Lower lobe of right lung (tissue), 2 donors: ENCODE measurements at regions not wholly inside any gene's neighbourhood (a gene's known extent, or its start where the extent isn't known, plus 50 kb on each side); places are given as distances from the start of the nearest gene placed in this dataset.

ENCODE experiments used
- ATAC-seq, 2 donors: fragments of 200-7000 bp; cut with Tn5 transposase; one replicate each; pipeline ENCODE4 v1.9.1; 2020 to 2022; ENCODE audit warnings: mild to moderate bottlenecking in 2 of 2, moderate library complexity in 2 of 2
- DNase-seq: peaks from one replicate; pipeline ENCODE4 v3.0.0-alpha.2; 2020
- H3K27ac ChIP-seq: fragments of 200-600 bp; one replicate; pipeline ENCODE4 v1.8.0; 2022
- H3K27me3 ChIP-seq: fragments of 200-600 bp; one replicate; pipeline ENCODE4 v1.8.0; 2022; ENCODE audit warnings: low read depth
- H3K36me3 ChIP-seq: fragments of 200-600 bp; one replicate; pipeline ENCODE4 v1.8.0; 2022; ENCODE audit warnings: mild to moderate bottlenecking
- H3K4me1 ChIP-seq: fragments of 200-600 bp; one replicate; pipeline ENCODE4 v1.8.0; 2022
- H3K4me3 ChIP-seq: fragments of 200-600 bp; one replicate; pipeline ENCODE4 v1.8.0; 2022; ENCODE audit warnings: mild to moderate bottlenecking
- H3K9me3 ChIP-seq: fragments of 200-600 bp; one replicate; pipeline ENCODE4 v1.8.0; 2022
- intact Hi-C: fragments of 100-400 bp; cut with DNase I; formaldehyde crosslinking; loops from one replicate; pipeline ENCODE4 v1.11.0; 2022
- TF ChIP-seq, protein P1 (sequence below): fragments of 200-600 bp; IDR thresholded peaks from one replicate; pipeline ENCODE4 v1.8.0; 2022; ENCODE audit warnings: antibody characterized with exemption, mild to moderate bottlenecking
- donor health status: DM: no; HTN: yes; CAD: no; lungs with severe emphysema.

DNA sequence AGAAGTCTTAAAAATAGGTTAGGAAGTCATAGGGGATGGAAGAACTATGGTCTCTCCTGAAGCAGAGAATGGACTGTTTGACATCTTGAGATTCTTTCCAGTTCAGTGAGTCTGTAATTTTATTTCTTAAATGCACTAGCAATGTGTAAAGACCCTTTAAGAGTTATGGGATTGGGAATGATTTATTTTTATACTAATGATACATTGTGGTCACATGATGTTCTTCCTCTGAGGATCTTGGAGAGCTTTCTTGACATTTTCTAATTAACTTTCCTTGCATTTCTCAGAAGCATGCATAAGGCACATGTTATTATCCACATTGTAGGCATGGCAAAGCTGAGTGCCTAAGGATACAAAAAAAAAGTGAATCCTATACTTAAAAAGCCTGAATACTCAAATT, 507.6 kb upstream of the NRSN1 start:
- ATAC-seq (no peak), DNase-seq (no peak)
- no peak overlapping the region for H3K4me3 ChIP-seq
- no peaks in the 10 kb centered on the region for H3K4me1 ChIP-seq
- H3K27ac ChIP-seq: no peak overlapping the region
- H3K9me3 ChIP-seq: no peaks in the 10 kb centered on the region
- H3K27me3 ChIP-seq: no peaks in the 10 kb centered on the region
- intact Hi-C loops: no loop called here
- H3K36me3 ChIP-seq: no peaks in the 10 kb centered on the region
- TF ChIP-seq, protein P1, sequence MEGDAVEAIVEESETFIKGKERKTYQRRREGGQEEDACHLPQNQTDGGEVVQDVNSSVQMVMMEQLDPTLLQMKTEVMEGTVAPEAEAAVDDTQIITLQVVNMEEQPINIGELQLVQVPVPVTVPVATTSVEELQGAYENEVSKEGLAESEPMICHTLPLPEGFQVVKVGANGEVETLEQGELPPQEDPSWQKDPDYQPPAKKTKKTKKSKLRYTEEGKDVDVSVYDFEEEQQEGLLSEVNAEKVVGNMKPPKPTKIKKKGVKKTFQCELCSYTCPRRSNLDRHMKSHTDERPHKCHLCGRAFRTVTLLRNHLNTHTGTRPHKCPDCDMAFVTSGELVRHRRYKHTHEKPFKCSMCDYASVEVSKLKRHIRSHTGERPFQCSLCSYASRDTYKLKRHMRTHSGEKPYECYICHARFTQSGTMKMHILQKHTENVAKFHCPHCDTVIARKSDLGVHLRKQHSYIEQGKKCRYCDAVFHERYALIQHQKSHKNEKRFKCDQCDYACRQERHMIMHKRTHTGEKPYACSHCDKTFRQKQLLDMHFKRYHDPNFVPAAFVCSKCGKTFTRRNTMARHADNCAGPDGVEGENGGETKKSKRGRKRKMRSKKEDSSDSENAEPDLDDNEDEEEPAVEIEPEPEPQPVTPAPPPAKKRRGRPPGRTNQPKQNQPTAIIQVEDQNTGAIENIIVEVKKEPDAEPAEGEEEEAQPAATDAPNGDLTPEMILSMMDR: no peak

DNA sequence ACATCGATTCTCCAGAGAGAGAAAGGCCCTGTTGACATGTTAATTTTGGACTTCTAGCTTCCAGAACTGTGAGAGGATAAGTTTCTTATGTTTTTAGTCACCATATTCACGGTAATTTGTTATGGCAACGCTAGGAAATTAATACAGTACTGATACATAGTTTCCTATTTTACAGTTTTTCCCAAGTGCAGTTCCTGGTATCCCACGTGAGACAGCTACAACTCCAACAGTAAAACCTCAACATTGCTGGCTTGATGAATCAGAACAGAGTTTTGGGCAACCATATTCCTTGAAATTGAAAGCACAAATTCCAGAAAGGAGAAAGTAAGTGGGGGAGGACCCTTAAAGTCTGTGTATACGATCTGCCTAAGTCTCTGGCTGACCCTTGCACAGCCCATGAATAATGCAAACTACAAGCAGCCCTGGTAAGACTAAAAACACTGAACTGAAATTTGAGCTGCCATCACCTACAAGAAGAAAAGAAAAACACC, 505.1 kb upstream of the NRSN1 start:
- H3K4me3 ChIP-seq: no peak overlapping the region
- DNase-seq (no peak), ATAC-seq (no peak)
- intact Hi-C loops: no loop called here
- H3K27ac ChIP-seq: no peak overlapping the region
- TF ChIP-seq, protein P1: no peak
- no peaks in the 10 kb centered on the region for H3K27me3 ChIP-seq
- no peaks in the 10 kb centered on the region for H3K36me3 ChIP-seq
- H3K4me1 ChIP-seq: no peaks in the 10 kb centered on the region
- no peaks in the 10 kb centered on the region for H3K9me3 ChIP-seq

DNA sequence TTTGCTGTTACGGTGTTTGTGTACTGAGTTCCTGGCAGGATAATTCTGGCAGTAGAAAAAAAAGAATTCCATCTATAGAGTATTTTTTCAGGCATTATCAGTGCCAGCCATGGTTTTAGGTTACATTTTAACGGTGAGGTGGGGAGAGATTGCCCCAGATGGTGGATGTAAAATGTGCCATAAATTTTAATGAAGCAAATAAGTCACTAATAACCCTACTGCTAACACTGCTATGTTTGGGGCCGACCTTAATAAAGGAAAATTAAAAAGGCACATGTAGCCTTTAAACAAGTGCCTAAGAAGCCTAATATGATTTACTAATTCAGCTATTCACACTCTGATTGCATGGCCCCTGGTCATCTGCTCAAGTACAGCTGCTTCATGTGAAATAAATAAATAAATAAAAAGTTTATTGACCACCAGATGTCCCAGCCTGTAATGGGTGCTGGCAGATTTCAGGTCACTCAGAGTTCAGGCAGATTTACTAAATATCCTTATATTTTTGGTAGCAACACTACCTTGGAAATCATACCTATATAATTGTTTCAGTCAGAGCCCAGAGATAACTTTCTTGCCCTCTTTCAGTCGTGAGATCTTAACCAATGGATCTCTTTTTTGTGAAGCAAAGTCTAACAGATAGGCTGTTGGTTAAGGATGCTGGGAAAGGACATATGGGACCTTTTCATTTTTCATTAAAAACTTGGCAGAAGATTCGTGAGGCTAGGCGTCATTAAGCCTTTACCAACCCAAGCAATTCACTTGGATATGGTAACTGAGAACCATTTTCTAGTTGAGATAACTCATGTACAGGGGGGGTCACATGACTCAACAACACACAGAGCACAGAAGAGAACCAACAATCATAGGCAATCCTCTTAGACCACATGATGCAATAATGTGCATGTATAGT, 495.0 kb upstream of the NRSN1 start:
- DNase-seq (no peak), ATAC-seq (no peak)
- H3K4me1 ChIP-seq: no peaks in the 10 kb centered on the region
- no peaks in the 10 kb centered on the region for H3K9me3 ChIP-seq
- no peak overlapping the region for H3K4me3 ChIP-seq
- no peaks in the 10 kb centered on the region for H3K36me3 ChIP-seq
- intact Hi-C loops: no loop called here
- TF ChIP-seq, protein P1: no peak
- no peaks in the 10 kb centered on the region for H3K27me3 ChIP-seq
- H3K27ac ChIP-seq: no peak overlapping the region

DNA sequence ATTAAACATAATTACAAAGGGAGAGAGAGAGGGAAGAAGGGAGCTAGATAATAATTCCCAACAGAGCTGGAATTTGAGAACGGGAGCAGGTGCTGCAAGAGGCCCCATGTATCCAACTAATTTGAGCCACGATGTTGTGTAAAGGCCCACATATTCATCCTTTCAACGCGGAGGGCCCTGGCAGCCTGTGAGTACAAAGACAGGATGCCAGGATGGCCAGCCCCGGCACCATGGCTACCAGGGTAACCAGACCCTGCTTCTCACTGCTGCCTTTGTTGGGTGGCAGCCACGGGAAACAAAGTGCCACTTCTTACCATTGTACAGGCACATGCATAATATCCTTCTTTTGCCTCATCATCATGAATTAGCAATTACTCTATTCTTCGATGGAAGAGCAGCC, 492.0 kb upstream of the NRSN1 start:
- Histone ChIP-seq H3K36me3 (no peaks in the 10 kb centered on the region), H3K9me3 (no peaks in the 10 kb centered on the region), H3K27ac (no peak overlapping the region), H3K4me1 (no peaks in the 10 kb centered on the region), H3K4me3 (no peak overlapping the region), H3K27me3 (no peaks in the 10 kb centered on the region)
- intact Hi-C loops: no loop called here
- DNase-seq (no peak), ATAC-seq (no peak)
- TF ChIP-seq, protein P1: no peak

DNA sequence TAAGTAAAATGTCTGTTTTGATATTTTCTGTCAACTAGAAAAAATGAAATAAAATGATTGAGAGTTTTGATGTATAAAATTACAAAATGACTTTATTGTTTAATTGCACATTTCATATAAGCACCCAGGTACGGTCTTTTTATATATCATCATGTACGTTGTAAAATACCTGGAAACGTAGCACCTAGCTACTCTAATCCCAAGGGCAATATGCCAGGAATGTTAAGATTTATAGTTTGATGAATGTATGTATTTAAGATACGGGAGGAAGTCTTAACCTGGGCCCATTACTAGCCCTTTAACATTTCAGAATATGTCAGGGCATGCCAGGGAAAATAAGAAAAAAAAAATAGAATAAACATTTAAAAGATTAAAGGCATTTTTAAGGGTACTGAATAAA, 490.9 kb upstream of the NRSN1 start:
- intact Hi-C loops: no loop called here

More for the DNA sequence above, 490.9 kb upstream of the NRSN1 start:
- TF ChIP-seq, protein P1: no peak
- H3K9me3 ChIP-seq: no peaks in the 10 kb centered on the region
- H3K27ac ChIP-seq: no peak overlapping the region
- no peak for DNase-seq
- H3K36me3 ChIP-seq: no peaks in the 10 kb centered on the region
- H3K4me3 ChIP-seq: no peak overlapping the region
- no peaks in the 10 kb centered on the region for H3K4me1 ChIP-seq
- no peak for ATAC-seq
- H3K27me3 ChIP-seq: no peaks in the 10 kb centered on the region
